Fibroblast of skin of right quadriceps (primary cell): ENCODE measurements at regions not wholly inside any gene's neighbourhood (a gene's known extent, or its start where the extent isn't known, plus 50 kb on each side); places are given as distances from the start of the nearest gene placed in this dataset.

ENCODE experiments used
- DNase-seq: peaks from one replicate; pipeline ENCODE4 v3.0.0-alpha.2; 2013

- DNase-seq: no peak
Measured at GRCh38 chr12:107533218-107533617, 152.4 kb upstream of the PWP1 start.

GRCh38 chr12:107536613-107537012, 149.0 kb upstream of the PWP1 start:
- peak; percentile 64 for DNase-seq

- no peak for DNase-seq
Measured at GRCh38 chr12:107537464-107538119, 148.0 kb upstream of the PWP1 start.

GRCh38 chr12:107539196-107539939, 146.2 kb upstream of the PWP1 start:
- no peak for DNase-seq

GRCh38 chr12:107541001-107541705, 144.4 kb upstream of the PWP1 start:
- no peak for DNase-seq

GRCh38 chr12:107543416-107543815, 142.2 kb upstream of the PWP1 start:
- no peak for DNase-seq

GRCh38 chr12:107543841-107544240, 141.8 kb upstream of the PWP1 start:
- no peak for DNase-seq

- DNase-seq: no peak
Measured at GRCh38 chr12:107544937-107545336, 140.7 kb upstream of the PWP1 start.

GRCh38 chr12:107545737-107546353, 139.8 kb upstream of the PWP1 start:
- DNase-seq: peak; percentile 28

GRCh38 chr12:107547389-107547788, 138.2 kb upstream of the PWP1 start:
- DNase-seq: no peak

GRCh38 chr12:107549651-107550480, 135.7 kb upstream of the PWP1 start:
- no peak for DNase-seq

- DNase-seq: no peak
Measured at GRCh38 chr12:107551434-107551833, 134.2 kb upstream of the PWP1 start.

- no peak for DNase-seq
Measured at GRCh38 chr12:107552263-107552662, 133.3 kb upstream of the PWP1 start.

- no peak for DNase-seq
Measured at GRCh38 chr12:107553211-107553765, 132.3 kb upstream of the PWP1 start.

- DNase-seq: no peak
Measured at GRCh38 chr12:107554941-107555340, 130.7 kb upstream of the PWP1 start.

- no peak for DNase-seq
Measured at GRCh38 chr12:107557026-107557425, 128.6 kb upstream of the PWP1 start.

- no peak for DNase-seq
Measured at GRCh38 chr12:107557589-107558100, 128.0 kb upstream of the PWP1 start.

GRCh38 chr12:107558141-107558815, 127.3 kb upstream of the PWP1 start:
- DNase-seq: no peak

- no peak for DNase-seq
Measured at GRCh38 chr12:107558816-107559382, 126.7 kb upstream of the PWP1 start.

- DNase-seq: peak; percentile 2
Measured at GRCh38 chr12:107560165-107560898, 125.3 kb upstream of the PWP1 start.
